ENCODE measurements at regions not wholly inside any gene's neighbourhood (a gene's known extent, or its start where the extent isn't known, plus 50 kb on each side); places are given as distances from the start of the nearest gene placed in this dataset.
"Not testable (repeated sequence)": the region's sequence is repeated elsewhere in the genome, so short reads cannot be mapped to it uniquely, and the experiment has no call there.

GRCh38 chr9:103242025-103242424 lies 246.9 kb downstream of the CYLC2 start:
- DNase-seq (ENCODE audit: low read depth), result peak; percentile 8

GRCh38 chr9:103242486-103242885 lies 247.4 kb downstream of the CYLC2 start:
- DNase-seq (ENCODE audit: low read depth), result no peak

DNA sequence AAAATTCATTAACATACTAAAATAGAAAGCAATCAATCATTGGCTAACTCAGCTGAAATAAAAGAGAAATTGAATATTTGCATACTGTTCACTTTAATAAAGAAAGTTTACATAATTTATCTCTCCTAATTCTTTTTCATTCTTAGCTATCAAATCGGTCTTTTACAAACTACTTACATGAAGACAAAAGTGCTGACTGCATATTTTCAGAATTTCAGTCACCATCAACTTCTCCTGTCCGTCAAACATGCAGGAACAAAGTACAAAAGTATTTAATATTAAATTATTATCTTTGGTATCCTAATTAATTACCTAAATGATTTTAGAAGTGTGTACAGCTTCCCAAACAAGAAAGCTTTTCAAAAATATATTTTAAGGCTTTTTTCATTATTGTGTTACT lies 248.4 kb downstream of the CYLC2 start:
- DNase-seq (ENCODE audit: low read depth), result no peak

DNA sequence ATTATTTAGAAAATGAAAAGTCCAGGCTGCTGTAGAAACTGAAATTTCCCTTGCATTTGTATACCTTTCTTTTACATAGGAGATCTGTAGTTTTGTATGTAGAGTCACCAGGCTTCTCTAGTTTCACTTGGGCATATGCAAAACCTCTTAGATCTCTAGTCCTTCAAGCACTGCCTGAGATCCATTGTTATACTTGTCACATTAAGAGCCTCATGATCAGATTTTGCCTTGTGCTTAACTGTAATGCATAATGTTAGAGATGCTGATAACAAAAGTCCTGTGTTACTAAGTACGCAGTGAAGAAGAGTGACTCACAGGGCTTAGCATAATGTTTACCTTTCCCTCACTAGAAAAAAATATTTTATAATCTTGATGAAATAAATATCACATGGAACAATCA lies 250.2 kb downstream of the CYLC2 start:
- DNase-seq (ENCODE audit: low read depth), result no peak

DNA sequence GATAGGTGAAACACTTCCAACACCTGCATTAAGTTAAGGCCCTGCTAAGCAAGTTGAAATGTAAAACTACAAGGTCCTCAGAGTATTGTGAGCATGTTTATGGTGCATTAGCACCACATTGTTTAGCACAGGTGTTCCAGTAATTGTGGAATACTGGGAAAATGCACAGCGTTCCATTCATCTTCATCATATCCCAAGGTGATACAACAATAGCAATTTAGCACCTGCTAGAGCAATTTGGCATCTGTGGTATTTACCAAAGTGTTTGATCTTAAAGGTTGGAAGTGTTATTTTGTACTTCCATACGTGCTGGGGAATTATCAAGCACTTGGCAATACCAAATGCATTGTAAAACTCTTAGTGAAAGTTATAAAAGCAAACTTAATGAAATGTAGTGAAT lies 266.8 kb downstream of the CYLC2 start:
- no peak for DNase-seq (ENCODE audit: low read depth)

GRCh38 chr9:103266064-103266463 lies 270.9 kb downstream of the CYLC2 start:
- no peak for DNase-seq (ENCODE audit: low read depth)

- DNase-seq (ENCODE audit: low read depth), result no peak
Observed at GRCh38 chr9:103277240-103277639, 282.1 kb downstream of the CYLC2 start.

GRCh38 chr9:103281126-103281525 lies 286.0 kb downstream of the CYLC2 start:
- no peak for DNase-seq (ENCODE audit: low read depth)

- no peak for DNase-seq (ENCODE audit: low read depth)
Observed at GRCh38 chr9:103287361-103287760, 292.2 kb downstream of the CYLC2 start.

DNA sequence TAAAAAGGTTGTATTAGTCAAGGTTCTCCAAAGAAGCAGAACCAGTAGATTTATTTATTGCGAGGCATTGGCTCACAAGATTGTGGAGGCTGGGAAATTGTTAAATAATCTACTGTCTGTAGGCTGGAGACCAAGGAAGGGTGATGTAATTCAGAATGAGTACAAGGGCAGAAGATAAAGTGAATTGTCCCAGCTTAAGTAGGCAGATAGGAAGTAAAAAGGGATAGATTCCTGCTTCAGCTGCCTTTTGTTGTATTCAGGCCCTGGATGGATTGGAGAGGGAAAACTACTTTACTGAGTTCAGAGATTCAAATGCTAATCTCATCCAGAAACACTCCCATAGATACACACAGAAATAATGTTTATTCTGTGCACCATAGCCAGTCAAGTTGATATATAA lies 301.1 kb downstream of the CYLC2 start:
- no peak for DNase-seq (ENCODE audit: low read depth)

- DNase-seq (ENCODE audit: low read depth), result no peak
Observed at GRCh38 chr9:103301051-103301450, 305.9 kb downstream of the CYLC2 start.

DNA sequence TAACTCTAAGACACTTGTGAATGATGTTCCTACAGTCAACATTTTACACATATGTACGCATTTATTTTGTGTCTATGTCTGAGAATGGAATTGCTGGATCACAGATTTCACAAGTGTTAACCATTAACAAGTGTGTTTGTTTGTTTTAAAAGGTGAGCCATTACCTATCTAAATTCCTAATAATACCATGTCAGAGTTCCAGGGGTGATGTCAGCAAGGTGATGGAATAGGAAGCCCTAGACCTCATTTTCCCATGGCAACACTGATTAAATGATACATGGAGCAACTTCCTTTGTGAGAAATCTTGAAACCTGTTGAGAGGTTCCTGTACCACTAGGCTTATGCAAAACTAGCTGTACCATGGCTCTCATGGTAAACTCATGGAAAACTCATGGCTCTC lies 309.7 kb downstream of the CYLC2 start:
- DNase-seq (ENCODE audit: low read depth), result no peak

DNA sequence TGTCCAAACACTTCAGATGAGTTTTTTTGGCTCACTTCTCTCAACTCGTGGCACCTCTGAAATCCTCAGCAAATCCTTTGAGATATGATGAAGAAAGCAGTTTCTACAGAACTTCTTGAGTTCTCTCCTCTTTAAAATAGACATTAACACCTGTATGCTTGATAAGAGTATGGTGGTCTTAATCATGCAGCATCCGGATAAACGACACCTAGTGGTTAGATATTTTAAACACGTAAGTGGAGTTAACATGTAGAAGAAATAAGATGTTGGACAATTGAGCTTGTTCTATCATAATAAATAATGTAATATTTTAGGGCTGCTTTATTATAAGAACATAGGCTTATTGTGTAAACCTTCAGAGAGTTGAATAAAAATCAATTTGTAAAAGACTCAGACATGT lies 324.8 kb downstream of the CYLC2 start:
- no peak for DNase-seq (ENCODE audit: low read depth)

GRCh38 chr9:103323699-103324098 lies 328.6 kb downstream of the CYLC2 start:
- DNase-seq (ENCODE audit: low read depth), result no peak

- no peak for DNase-seq (ENCODE audit: low read depth)
Observed at GRCh38 chr9:103335461-103335860, 340.3 kb downstream of the CYLC2 start.

- no peak for DNase-seq (ENCODE audit: low read depth)
Observed at GRCh38 chr9:103355000-103355399, 359.9 kb downstream of the CYLC2 start.

DNA sequence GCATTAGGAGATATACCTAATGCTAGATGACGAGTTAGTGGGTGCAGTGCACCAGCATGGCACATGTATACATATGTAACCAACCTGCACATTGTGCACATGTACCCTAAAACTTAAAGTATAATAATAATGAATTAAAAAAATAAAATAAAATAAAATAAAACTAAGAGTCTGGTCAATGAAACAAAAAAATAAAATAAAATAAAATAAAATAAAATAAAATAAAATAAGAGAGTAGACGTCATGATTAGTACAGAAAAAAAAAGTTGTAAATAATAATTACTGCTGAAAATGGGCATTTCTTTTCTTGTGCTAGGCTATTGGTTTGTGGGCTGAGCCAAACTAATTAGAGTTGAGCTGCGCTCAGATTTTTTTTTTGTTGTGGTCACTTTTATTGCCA lies 362.8 kb downstream of the CYLC2 start:
- DNase-seq (ENCODE audit: low read depth), result not testable (repeated sequence)

DNA sequence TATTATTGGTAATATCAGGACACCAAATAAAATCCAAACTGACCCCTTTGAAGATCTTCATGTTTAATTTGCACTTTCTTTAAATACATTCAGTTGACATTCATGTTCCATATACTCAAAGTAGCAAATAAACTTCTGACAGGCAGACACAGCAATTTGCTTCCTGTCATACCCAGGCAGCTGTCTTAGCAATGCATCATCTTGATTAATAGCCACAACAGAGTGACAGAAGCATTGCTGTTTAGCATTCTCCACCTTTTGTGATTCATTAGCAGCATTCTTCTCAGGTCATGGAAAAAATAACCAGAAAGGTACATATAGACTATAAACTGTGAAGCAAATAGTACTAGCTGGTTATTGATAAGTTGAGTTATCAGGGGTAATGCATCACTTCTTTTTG lies 366.8 kb downstream of the CYLC2 start:
- DNase-seq (ENCODE audit: low read depth), result no peak

DNA sequence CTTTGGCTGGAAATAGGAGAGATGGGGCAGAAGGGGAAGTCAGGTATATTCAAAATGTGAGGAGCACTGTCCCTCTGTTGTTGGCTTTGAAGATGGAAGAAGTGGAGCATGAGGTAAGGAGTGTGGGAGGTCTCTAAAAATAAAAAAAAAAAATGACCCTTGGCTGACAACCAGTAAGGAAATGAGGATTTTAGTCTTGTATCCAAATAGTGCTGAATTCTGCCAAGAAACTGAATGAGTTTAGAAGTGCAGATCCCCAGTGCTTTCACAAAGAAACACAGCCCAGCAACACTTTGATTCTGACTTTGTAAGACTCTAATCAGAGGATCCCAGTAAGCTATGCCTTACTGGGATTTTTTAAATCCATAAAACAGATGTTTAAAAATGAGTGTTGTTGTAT lies 367.9 kb downstream of the CYLC2 start:
- DNase-seq (ENCODE audit: low read depth), result no peak

- DNase-seq (ENCODE audit: low read depth), result peak; percentile 75
Observed at GRCh38 chr9:103364753-103365152, 369.6 kb downstream of the CYLC2 start.

GRCh38 chr9:103371152-103371551 lies 376.0 kb downstream of the CYLC2 start:
- no peak for DNase-seq (ENCODE audit: low read depth)

DNA sequence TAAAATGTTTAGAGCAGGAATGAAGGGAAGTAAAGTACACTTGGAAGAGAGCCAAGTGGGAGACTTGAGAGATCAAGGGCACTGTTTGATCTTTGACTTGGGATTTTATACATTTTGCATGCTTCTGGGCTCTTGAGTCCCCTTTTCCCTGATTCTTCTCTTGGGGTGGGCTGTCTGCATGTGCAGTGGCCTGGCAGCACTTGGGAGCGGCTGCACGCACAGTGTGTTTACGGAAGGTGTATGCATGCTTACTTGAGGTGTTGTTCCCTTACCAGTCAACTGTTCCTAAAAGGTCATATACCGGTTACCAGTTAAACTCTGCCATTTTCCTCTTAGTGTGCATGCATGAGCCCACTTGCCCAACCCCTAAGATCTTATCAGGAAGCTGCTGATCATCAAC lies 377.7 kb downstream of the CYLC2 start:
- DNase-seq (ENCODE audit: low read depth), result no peak

DNA sequence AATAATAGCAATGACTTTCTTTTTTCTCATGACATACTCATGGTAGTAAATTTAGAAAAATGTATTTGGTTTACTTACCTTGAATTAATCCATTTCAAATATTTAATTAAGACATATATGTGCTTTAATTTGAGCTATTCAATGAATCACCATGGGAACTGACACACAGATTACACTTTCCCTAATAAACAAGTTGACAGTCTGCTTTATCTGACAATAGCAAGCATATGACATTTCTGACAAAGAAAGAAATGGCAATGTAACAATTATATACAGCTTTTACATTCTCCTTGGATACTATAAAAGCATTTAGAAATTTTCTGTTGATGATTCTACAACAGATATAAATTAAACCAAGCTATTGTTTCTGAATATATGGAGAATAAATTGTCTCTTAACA lies 382.5 kb downstream of the CYLC2 start:
- DNase-seq (ENCODE audit: low read depth), result no peak

- peak; percentile 20 for DNase-seq (ENCODE audit: low read depth)
Observed at GRCh38 chr9:103397868-103398600, 402.9 kb downstream of the CYLC2 start.

DNA sequence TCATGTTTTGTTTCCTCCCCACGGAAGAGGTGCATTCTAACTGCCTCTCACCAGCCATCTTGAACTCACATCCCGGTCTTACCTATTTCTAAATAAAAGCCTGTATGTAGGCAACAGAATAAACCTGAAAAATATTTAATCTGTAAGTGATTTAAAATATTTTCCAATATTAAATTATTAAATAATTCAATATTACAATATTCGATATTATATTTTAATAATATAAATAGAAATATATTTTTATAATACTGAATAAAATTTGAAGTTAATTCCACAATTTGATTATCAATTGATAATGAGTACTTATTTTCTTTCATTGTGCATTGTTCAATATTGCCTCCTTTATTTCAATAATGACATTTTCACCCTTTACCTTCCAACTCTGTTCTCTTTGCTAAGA lies 404.4 kb downstream of the CYLC2 start:
- DNase-seq (ENCODE audit: low read depth), result no peak
